Peyer's patch (tissue), 4 donors: ENCODE measurements at regions not wholly inside any gene's neighbourhood (a gene's known extent, or its start where the extent isn't known, plus 50 kb on each side); places are given as distances from the start of the nearest gene placed in this dataset.

Source experiments
- DNase-seq, 3 donors: peaks; one replicate each; pipeline ENCODE4 v3.0.0-alpha.2; 2017 to 2019
- H3K27ac ChIP-seq, 4 donors: fragments of 200-600 bp; sonication (generic); one replicate each; pipeline ENCODE4 v1.5.1; 2016 to 2019
- H3K27me3 ChIP-seq, 2 donors: fragments of 200-600 bp; sonication (generic); one replicate each; pipeline ENCODE4 v1.5.1; 2019
- H3K36me3 ChIP-seq, 3 donors: fragments of 200-600 bp; sonication (generic); one replicate each; pipeline ENCODE4 v1.5.1; 2016 to 2019
- H3K4me1 ChIP-seq, 4 donors: fragments of 200-600 bp; sonication (generic); one replicate each; pipeline ENCODE4 v1.5.1; 2016 to 2019
- H3K4me3 ChIP-seq, 4 donors: fragments of 200-600 bp; sonication (generic); 1 replicate in 3 of 4; 2 replicates in 1 of 4; pipeline ENCODE4 v1.5.1; 2016 to 2019; ENCODE audit warnings: mild to moderate bottlenecking in 1 of 4
- H3K9me3 ChIP-seq, 4 donors: fragments of 200-600 bp; sonication (generic); one replicate each; pipeline ENCODE4 v1.5.1; 2016 to 2019; ENCODE audit warnings: mild to moderate bottlenecking in 1 of 4
- POLR2A ChIP-seq, 2 donors: fragments of 450-650 bp; IDR thresholded peaks; one replicate each; pipeline ENCODE4 v1.5.1; 2017; ENCODE audit warnings: antibody characterized with exemption in 2 of 2, mild to moderate bottlenecking in 2 of 2, moderate library complexity in 2 of 2
- TF ChIP-seq, protein P1 (sequence below), 6 experiments: fragments of 450-650 bp in 4 of 6; fragments of 200-600 bp in 2 of 6; sonication (generic) in 1 of 6; IDR thresholded peaks; one replicate each; pipeline ENCODE4 v1.5.1; 2017 to 2019; ENCODE audit warnings: antibody characterized with exemption in 6 of 6, mild to moderate bottlenecking in 3 of 6, moderate library complexity in 1 of 6

- Histone ChIP-seq H3K4me3 (no peak overlapping the region), H3K9me3 (no peaks in the 10 kb centered on the region), H3K27me3 (no peaks in the 10 kb centered on the region), H3K27ac (no peak overlapping the region), H3K36me3 (no peaks in the 10 kb centered on the region), H3K4me1 (no peaks in the 10 kb centered on the region)
- TF ChIP-seq, protein P1, sequence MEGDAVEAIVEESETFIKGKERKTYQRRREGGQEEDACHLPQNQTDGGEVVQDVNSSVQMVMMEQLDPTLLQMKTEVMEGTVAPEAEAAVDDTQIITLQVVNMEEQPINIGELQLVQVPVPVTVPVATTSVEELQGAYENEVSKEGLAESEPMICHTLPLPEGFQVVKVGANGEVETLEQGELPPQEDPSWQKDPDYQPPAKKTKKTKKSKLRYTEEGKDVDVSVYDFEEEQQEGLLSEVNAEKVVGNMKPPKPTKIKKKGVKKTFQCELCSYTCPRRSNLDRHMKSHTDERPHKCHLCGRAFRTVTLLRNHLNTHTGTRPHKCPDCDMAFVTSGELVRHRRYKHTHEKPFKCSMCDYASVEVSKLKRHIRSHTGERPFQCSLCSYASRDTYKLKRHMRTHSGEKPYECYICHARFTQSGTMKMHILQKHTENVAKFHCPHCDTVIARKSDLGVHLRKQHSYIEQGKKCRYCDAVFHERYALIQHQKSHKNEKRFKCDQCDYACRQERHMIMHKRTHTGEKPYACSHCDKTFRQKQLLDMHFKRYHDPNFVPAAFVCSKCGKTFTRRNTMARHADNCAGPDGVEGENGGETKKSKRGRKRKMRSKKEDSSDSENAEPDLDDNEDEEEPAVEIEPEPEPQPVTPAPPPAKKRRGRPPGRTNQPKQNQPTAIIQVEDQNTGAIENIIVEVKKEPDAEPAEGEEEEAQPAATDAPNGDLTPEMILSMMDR (IDR thresholded peaks at IDR 0.05): no peak
- TF ChIP-seq POLR2A (IDR thresholded peaks at IDR 0.05): no peak
- no peak for DNase-seq
These were observed 108.6 kb downstream of the DLL1 start for GRCh38 chr6:170182093-170182780.

- H3K4me3 ChIP-seq: no peak overlapping the region
- H3K27me3 ChIP-seq: no peaks in the 10 kb centered on the region
- H3K36me3 ChIP-seq: no peaks in the 10 kb centered on the region
- H3K27ac ChIP-seq: no peak overlapping the region
- no peaks in the 10 kb centered on the region for H3K9me3 ChIP-seq
- no peaks in the 10 kb centered on the region for H3K4me1 ChIP-seq
- TF ChIP-seq, protein P1 (IDR thresholded peaks at IDR 0.05): no peak
- TF ChIP-seq POLR2A (IDR thresholded peaks at IDR 0.05): no peak
- no peak for DNase-seq
These were observed 109.6 kb downstream of the DLL1 start for GRCh38 chr6:170181338-170181690.

GRCh38 chr6:170180671-170181337, 110.1 kb downstream of the DLL1 start:
- Histone ChIP-seq H3K9me3 (no peaks in the 10 kb centered on the region), H3K27me3 (no peaks in the 10 kb centered on the region), H3K4me1 (no peaks in the 10 kb centered on the region), H3K4me3 (no peak overlapping the region), H3K27ac (no peak overlapping the region), H3K36me3 (no peaks in the 10 kb centered on the region)
- TF ChIP-seq, protein P1 (IDR thresholded peaks at IDR 0.05): no peak
- peak in 1 of 3 donors; percentile 35 for DNase-seq

DNA sequence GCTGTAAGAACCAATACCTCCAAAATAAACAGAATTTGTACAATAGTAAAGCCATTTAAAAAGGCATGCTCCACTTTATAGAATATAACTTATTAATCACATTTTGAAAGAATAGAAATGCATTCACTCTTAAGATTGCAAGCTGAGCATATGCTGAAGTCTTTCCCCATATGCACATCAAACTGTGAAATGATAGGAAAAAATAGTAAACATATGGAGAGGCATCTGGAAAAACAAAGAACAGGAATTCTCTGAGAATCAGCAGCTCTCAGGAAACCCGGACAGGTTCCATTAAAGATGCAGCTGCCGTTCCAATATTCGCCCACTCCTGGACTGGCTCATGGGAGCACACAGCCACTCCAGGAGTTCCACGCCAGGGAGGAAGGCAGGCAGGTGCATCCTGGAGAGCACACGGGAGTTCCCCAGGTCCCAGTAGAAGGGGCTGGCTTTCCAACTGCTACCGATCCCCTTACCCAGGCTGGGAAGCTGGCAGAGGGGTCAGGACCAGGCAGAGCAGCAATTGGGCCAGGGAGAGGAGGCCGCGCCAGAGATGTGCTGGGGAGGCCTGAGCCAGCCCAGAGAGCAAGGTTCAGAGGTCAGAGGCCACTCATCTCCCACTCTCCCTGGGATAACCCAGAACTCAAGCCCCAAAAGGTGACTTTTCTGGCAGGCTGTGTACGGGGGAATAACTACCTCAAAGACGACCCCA, 111.1 kb downstream of the DLL1 start:
- Histone ChIP-seq H3K27ac (no peak overlapping the region), H3K27me3 (no peaks in the 10 kb centered on the region)
- DNase-seq: no peak

DNA sequence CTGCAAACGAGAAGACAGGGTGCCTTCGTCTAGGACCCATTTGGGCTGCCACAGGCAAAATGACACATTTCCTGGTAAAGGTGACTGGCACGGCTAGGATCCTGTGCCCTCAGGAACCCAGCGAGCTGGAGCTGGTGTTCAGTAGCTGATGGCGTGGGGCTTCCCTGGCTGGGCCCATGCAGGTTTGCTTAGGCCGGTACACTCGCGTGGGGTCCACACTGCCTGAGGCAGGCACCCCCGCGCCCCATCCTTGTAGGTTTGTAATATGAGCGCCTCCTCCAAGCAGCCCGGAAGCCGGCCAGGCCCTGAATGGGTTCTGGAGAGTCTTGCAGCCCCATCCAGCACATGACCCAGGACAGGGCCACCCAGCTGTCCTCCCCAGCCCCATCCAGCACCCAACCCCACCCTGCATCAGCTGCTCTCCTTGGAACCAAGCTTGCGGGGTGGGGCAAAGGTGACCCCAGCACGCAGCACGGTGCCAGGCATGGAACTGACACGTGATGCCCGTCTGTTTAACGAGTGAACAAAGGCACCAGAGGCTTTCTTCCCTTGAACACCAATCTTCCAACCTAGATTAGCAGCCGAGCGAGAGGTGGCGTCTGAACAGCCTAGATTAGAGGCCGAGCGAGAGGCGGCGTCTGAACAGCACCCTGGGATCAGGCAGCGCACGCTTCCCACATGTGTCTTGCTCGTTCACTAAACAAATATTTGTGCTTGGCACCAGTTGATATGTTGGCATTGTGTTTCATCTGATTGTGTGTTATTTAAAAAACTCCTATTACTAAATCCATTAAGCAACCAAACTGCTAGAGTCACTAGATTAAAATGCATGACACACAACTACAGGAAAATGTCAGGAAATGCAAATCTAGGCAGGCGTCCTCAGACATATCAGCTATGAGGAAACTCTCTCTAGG, 112.1 kb downstream of the DLL1 start:
- Histone ChIP-seq H3K4me3 (no peak overlapping the region), H3K36me3 (no peaks in the 10 kb centered on the region), H3K27ac (peak overlapping the region in 1 of 4 donors; percentile 59), H3K27me3 (no peaks in the 10 kb centered on the region), H3K4me1 (no peaks in the 10 kb centered on the region), H3K9me3 (no peaks in the 10 kb centered on the region)
- TF ChIP-seq POLR2A (IDR thresholded peaks at IDR 0.05): no peak
- TF ChIP-seq, protein P1 (IDR thresholded peaks at IDR 0.05): no peak
- DNase-seq: peak in 2 of 3 donors; percentile 63 to 72

More for the DNA sequence above, 111.1 kb downstream of the DLL1 start:
- Histone ChIP-seq H3K4me1 (no peaks in the 10 kb centered on the region), H3K36me3 (no peaks in the 10 kb centered on the region), H3K4me3 (no peak overlapping the region), H3K9me3 (no peaks in the 10 kb centered on the region)
- no peak for TF ChIP-seq POLR2A (IDR thresholded peaks at IDR 0.05)
- TF ChIP-seq, protein P1 (IDR thresholded peaks at IDR 0.05): no peak
